Panc1 (cell line): ENCODE measurements at regions not wholly inside any gene's neighbourhood (a gene's known extent, or its start where the extent isn't known, plus 50 kb on each side); places are given as distances from the start of the nearest gene placed in this dataset.

Experiments used
- ATAC-seq: fragments of 200-7000 bp; cut with Tn5 transposase; 2 replicates; pipeline ENCODE4 v1.9.1; 2020; ENCODE audit warnings: mild to moderate bottlenecking, moderate library complexity
- BruUV-seq: library from RNA; stranded (reverse); fragments of 400-500 nt; replicated peaks from 2 replicates; lab custom pipeline; 2021; lab: Mats Ljungman, UMichigan
- CTCF ChIA-PET: fragments of 300-600 bp; sonication (Branson Sonifier 250); formaldehyde crosslinking; loops from one replicate; lab custom pipeline; 2022; ENCODE audit warnings: antibody characterized with exemption; lab: Charles Lee
- POLR2A ChIA-PET: fragments of 300-600 bp; sonication (Branson Sonifier 250); formaldehyde crosslinking; loops from one replicate; lab custom pipeline; 2022; ENCODE audit warnings: antibody characterized with exemption; lab: Charles Lee
- DNase-seq: peaks from one replicate; pipeline ENCODE4 v3.0.0-alpha.2; 2010; ENCODE audit warnings: low read depth, low spot score
- H3K27ac ChIP-seq: 2 replicates; pipeline ENCODE4 v1.5.1; 2011; ENCODE audit warnings: mild to moderate bottlenecking, low read length, inconsistent platforms
- H3K27me3 ChIP-seq: fragments of 200-500 bp; sonication (Bioruptor generic); 2 replicates; pipeline ENCODE4 v1.6.0; 2014; ENCODE audit warnings: low read length, inconsistent platforms; ENCODE audit not compliant: control insufficient read depth, insufficient read depth
- H3K36me3 ChIP-seq: fragments of 200-500 bp; sonication (Bioruptor generic); 2 replicates; pipeline ENCODE4 v1.5.1; 2014; ENCODE audit warnings: inconsistent platforms, mild to moderate bottlenecking, low read length, moderate library complexity; ENCODE audit not compliant: control insufficient read depth, insufficient read depth
- H3K4me1 ChIP-seq: 2 replicates; pipeline ENCODE4 v1.5.1; 2011; ENCODE audit warnings: inconsistent platforms, mild to moderate bottlenecking, low read length, moderate library complexity; ENCODE audit not compliant: control insufficient read depth, insufficient read depth
- H3K4me3 ChIP-seq, 2 experiments: 2 replicates each; pipeline ENCODE4 v1.5.1; 2011 to 2012; ENCODE audit warnings: low read depth in 2 of 2, low read length in 2 of 2, mild to moderate bottlenecking in 2 of 2, inconsistent platforms in 1 of 2, moderate library complexity in 1 of 2
- H3K9me3 ChIP-seq: fragments of 200-500 bp; sonication (Bioruptor generic); 2 replicates; pipeline ENCODE4 v1.5.1; 2014; ENCODE audit warnings: low read depth, mild to moderate bottlenecking, inconsistent platforms, low read length, moderate library complexity; ENCODE audit not compliant: control insufficient read depth, insufficient read depth
- CTCF ChIP-seq: fragments of 450-650 bp; IDR thresholded peaks from 2 replicates; pipeline ENCODE4 v1.5.1; 2017; ENCODE audit warnings: mild to moderate bottlenecking
- POLR2AphosphoS5 ChIP-seq: IDR thresholded peaks from 2 replicates; pipeline ENCODE4 v1.6.1; 2012; ENCODE audit warnings: mild to moderate bottlenecking, low read depth, low read length, moderate library complexity
- REST ChIP-seq, 2 experiments: IDR thresholded peaks; 2 replicates each; pipeline ENCODE4 v1.6.1; 2011 to 2012; ENCODE audit warnings: low read depth in 2 of 2, control low read depth in 1 of 2, low read length in 1 of 2, mild to moderate bottlenecking in 1 of 2, moderate library complexity in 1 of 2; ENCODE audit not compliant: insufficient read depth in 1 of 2
- SIN3A ChIP-seq: IDR thresholded peaks from 2 replicates; pipeline ENCODE4 v1.6.1; 2012; ENCODE audit warnings: low read depth, mild to moderate bottlenecking, low read length, moderate library complexity, borderline replicate concordance; ENCODE audit not compliant: insufficient read depth
- TCF7L2 ChIP-seq: IDR thresholded peaks from 2 replicates; pipeline ENCODE4 v1.6.1; 2011; ENCODE audit warnings: mild to moderate bottlenecking, low read depth, low read length, inconsistent platforms
- in situ Hi-C: cut with HindIII; loops from 2 replicates; pipeline ENCODE4 v1.10.0; 2016; ENCODE audit warnings: low sequenced_read_pairs, low pct_unique_long_range_greater_than_20kb
- intact Hi-C: fragments of 100-400 bp; cut with micrococcal nuclease; formaldehyde crosslinking; loops from one replicate; pipeline ENCODE4 v1.10.0; 2022; ENCODE audit not compliant: unreplicated experiment

GRCh38 chr4:59689149-59689548, 1511.0 kb upstream of the ADGRL3 start:
- in situ Hi-C loops (no loop called here), intact Hi-C loops (no loop called here)
- BruUV-seq = no TSS peak
- H3K4me3 ChIP-seq = no peak overlapping the region
- no peaks in the 10 kb centered on the region for H3K27me3 ChIP-seq
- ChIA-PET CTCF (no interaction called here), POLR2A (no interaction called here)
- no peaks in the 10 kb centered on the region for H3K4me1 ChIP-seq
- H3K9me3 ChIP-seq = no peaks in the 10 kb centered on the region
- no peak for ATAC-seq
- DNase-seq = no peak
- H3K36me3 ChIP-seq = no peaks in the 10 kb centered on the region
- H3K27ac ChIP-seq = no peak overlapping the region
- TF ChIP-seq CTCF = no peak
- TF ChIP-seq TCF7L2 = no peak
- TF ChIP-seq REST (IDR thresholded peaks at IDR 0.05; ENCODE audit: insufficient read depth in 1 of 2, low read depth in 2 of 2, low read length in 1 of 2) = no peak
- TF ChIP-seq SIN3A = no peak
- no peak for TF ChIP-seq POLR2AphosphoS5

- ChIA-PET CTCF (no interaction called here), POLR2A (no interaction called here)
- in situ Hi-C loops (no loop called here), intact Hi-C loops (no loop called here)
- Histone ChIP-seq H3K36me3 (no peaks in the 10 kb centered on the region), H3K9me3 (no peaks in the 10 kb centered on the region), H3K27me3 (no peaks in the 10 kb centered on the region), H3K4me1 (no peaks in the 10 kb centered on the region), H3K4me3 (no peak overlapping the region), H3K27ac (no peak overlapping the region)
- DNase-seq (no peak), ATAC-seq (no peak)
- TF ChIP-seq CTCF (no peak), POLR2AphosphoS5 (no peak), REST (IDR thresholded peaks at IDR 0.05; ENCODE audit: insufficient read depth in 1 of 2, low read depth in 2 of 2, low read length in 1 of 2) (no peak), SIN3A (no peak), TCF7L2 (no peak)
- BruUV-seq = no TSS peak
These were observed 1504.6 kb upstream of the ADGRL3 start for GRCh38 chr4:59695355-59696053.
